GDM1 (cell line): ENCODE measurements at regions not wholly inside any gene's neighbourhood (a gene's known extent, or its start where the extent isn't known, plus 50 kb on each side); places are given as distances from the start of the nearest gene placed in this dataset.

Source experiments
- DNase-seq: peaks from one replicate; lab custom pipeline; 2025; lab: John Stamatoyannopoulos, UW

DNA sequence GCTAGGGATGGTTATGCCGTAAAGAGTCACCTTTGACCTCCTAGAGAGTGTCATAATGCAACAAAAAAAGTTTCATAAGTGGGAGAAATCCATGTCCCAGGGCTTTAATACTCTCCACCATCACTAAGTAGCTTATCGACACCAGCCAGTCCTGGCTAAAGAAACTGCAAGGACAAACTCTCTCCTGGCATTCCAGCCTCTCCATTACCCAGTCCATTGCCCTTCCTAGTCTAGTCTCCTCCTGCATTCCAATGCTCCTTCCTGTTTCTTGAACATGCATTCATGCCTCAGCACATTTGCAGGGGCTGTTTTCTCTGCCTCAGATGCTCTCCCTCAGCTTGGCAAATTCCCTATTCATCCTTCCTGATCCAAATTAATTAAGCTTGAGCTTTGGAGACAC, 364.1 kb downstream of the BRINP1 start:
- DNase-seq = no peak

DNA sequence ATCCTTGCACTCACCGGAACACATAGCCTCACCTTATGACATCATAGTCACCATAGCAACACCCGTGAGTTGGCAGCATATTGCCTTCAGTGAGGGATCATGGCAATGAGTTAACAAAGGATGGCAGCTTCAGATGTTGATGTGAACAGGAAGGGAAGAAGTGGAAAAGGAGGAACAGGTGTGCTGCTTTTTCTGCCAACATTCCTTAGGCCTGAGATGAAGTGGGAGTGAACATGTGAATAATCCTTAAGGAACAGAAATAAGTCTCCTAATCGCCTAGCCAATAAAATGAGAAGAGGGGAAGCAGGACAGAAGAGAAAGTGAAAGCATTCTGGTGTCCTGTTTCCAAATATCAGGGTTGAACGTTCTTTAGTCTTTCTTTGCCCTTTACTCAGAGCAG, 360.0 kb downstream of the BRINP1 start:
- no peak for DNase-seq

DNA sequence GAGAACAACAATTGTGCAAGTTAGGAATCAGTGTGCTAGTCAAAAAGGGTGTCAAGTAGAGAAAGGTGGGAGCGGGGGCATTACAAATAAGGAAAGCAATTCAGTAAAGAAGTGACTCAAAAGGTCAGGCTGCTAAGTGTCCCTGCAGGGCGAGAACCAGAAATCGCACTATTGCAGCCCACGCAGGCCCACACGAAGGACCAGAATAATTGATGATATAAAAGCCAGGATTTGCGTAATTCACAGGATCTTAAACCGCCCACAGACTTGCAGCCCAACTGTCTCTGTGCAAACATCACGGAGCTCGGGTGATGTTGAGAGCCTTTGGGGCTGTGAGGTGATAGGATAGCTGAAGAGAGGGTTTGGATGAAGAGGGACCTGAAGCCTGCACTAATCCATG, 349.0 kb downstream of the BRINP1 start:
- no peak for DNase-seq

DNA sequence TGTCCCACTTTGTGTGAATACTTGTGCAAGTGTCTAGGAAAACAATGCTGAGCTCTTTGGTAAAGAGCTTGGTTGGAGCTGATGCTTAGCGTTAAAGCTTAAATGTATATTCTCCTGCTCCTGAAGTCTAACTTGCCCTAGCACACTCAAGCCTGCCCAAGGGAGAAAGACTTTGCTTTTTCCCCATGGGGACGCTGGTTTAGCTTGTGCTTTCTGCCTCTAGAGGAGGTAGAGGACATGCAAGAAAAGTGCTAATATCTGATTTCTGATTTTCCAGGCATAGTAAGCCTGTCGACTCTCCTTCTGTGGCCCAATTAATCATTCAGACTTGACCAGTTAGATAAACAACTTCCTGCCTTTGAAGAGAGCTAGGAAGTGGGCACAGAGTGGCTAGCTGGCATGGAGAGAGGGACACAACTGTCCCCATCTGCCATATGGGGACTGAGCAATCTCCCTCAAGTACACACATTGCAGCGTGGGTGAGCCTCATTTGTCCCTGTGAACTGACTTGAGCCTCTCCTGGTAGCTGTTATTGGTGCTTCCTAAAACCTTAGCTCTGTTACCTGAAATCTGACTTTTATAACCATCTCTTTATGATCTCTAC, 348.4 kb downstream of the BRINP1 start:
- DNase-seq = no peak

DNA sequence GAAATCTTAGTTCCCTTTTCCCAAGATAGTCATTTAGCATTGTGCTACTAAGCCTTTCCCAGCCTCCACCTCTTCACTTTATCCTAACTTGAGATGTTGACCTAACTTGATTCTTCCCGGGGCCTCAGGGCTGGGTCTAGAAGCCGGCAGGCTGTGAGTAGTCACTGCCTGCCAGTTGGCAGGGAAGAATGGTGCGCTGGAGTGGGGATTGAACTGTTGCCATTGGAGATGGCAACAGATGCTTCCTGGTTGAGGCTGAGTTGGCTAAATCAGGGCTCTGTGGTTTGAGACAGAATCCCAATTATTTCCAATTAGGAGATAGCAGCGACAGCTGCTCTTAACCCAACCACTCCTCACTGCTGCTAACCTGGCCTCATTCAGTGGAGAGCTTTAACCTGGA, 343.1 kb downstream of the BRINP1 start:
- no peak for DNase-seq

DNA sequence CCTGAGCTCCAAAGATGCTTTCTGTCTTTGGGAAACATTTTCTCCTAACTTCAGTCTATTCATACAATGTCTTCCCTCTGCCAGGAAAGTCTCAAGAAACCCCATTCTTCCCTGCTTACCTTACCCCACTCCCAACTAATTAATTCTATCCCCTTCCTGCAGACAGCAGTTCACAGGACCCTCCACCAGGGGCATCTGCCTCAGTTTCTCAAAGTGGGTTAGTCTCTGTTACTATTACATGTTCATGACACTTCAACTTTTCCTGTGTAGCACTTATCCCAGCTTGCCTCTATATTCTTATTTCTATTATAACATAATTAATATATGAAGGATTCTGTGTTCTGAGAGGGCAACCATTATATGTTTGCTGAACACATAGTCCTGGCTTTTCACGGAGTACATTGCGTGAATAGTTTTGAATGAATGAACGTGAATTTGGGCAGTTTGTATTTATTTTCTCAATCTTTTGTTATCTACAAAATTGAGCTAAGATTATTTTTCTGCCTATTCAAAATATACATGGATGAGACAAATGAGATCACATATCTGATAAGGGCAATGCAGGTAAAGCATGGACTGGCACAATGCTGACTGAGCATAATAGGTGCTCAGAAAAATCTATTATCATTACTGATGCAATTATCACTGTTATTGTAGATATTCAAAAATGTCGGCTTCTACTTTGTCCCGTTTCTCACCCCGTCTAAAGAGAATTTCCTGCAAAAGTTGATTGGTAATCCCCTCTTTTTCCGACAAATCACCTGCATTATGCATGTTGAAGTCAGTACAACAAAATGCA, 341.1 kb downstream of the BRINP1 start:
- DNase-seq = no peak

DNA sequence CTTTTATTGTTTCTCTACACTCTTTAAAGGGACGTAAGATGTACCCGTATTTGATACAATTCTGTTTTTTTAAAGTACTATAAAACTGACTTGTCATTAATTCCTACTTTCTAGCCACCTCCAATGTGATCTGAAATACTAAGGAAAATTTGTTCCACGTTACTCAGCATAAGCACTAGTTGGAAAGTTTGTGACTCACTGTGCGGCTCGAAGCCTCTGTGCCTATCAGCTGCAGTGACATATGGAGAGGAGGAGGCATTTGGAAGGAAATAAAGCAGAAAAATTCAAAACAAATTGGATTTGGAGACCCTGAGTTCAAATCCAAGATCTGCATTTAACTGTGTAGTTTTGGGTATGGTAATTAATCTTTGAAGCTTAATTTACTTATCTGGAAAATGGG, 339.3 kb downstream of the BRINP1 start:
- no peak for DNase-seq

DNA sequence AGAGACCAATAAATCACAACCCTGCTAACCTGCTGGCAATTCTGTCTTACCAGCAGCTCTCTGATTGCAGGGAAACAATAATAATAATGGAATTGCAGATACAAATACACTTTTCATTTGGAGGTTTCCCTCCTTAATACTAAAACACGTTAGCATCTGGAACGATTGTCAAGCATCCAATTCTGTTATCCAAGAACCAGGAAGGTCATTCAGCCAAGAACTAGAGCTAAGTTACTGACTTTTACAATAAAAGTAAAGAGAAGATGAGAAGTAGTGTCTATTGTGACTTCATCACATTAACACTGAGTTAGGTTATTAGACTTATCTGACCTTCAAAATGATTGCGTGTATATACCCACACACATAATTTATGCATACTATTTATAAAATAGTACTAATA, 335.6 kb downstream of the BRINP1 start:
- DNase-seq = no peak

DNA sequence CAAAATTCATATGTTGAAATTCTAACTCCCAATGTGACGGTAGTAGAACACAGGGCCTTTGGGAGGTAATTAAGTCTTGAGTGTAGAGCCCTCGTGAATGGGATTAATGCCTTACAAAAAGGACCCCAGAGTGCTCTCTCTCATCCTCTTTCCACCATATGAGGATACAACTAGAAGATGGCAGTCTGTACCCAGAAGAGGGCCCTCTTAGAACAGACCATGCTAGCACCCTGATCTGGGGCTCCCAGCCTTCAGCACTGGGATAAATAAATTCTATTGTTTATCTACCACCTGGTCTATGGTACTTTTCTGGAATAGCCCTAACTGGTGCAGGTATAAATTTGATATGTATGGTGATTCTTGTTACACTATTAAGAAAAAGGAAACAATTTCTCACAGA, 332.3 kb downstream of the BRINP1 start:
- no peak for DNase-seq

DNA sequence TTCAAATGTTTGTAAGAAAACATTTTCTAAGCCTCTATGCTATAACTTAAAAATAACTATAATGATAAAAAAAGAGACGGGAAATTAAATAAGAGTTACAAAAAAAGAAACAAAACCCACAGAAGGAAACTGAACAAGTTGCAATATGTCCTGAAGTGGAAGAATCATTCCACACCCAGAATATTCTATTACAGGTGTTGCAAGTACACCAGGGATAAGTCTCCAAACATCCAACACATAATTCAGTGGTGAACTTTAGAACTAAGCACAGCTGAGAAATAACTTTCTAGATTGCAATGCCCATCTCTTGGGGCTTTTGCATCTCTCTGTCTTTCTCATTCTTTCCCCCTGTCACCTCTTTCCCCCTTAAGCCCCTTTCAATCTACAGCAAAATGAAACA, 325.2 kb downstream of the BRINP1 start:
- no peak for DNase-seq

DNA sequence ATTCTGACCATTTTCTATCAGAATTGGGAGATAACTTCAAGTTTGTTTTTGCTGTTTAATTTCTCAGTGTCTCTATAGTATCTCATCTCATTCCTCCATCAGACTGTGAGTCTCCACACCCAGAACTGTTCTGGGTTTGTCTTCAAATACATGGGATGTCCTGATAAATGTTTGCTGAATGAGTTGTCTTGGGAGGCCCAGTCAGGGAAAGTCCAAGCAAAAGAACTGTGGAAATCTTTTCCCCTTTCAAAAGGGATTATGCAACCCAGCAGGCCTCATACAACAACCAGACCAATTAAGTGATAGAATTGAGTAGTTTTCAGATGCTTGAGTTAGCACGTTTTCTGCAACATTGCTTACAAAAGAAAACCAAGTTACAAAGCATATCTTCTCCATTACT, 324.4 kb downstream of the BRINP1 start:
- no peak for DNase-seq

DNA sequence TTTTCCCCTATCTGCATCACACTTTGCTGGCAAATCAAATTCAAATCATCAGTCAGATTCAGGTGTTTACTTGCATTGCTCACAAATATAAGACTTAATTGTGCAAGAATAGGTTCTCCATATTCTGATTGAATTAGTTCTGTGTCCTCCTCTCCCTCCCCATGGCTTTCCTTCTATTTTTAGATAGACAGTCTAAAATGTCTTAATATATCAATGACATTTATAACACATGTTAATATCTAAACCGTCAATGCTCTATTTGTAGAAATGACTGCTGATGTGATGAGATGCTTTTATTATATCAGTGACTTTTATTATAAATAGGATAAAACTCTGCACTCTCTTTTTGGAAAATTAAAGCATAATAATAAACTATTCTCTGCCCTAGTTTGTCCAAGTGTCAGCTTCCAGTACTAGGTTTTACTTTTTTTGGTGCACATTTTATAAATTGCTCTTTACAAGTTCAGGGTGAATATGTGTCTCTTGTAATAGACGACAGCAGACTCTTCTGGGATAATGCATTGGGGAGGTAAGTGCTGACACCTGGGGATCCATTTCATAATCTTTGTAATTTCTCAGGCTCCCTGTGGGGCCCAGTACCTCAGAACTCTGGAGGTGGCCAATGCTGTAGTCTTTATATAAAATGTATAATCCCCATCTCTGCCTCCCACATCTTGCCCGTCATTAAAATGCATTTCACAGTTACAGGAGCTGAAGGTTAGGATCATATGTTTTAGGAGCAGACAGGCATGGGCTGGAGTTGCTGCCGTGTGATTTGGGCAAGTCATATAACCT, 321.5 kb downstream of the BRINP1 start:
- no peak for DNase-seq

DNA sequence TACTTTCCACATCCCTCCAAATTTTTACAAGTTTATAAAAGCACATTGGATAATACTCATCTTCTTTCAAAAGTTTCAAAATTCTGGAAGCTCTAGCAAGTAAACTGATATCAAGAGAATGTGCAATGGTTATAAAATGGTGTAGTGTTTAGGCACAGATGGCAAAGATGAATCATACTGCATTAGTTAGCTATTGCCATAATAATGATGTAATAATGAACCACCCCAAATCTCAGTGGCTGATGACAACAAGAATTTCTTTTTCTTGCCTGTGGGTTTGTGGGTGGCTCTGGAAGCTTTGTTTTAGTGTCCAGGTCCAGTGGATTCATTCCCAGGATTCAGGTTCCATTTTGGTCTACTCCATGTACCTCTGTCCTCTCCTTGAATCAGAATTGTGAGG, 319.0 kb downstream of the BRINP1 start:
- no peak for DNase-seq

DNA sequence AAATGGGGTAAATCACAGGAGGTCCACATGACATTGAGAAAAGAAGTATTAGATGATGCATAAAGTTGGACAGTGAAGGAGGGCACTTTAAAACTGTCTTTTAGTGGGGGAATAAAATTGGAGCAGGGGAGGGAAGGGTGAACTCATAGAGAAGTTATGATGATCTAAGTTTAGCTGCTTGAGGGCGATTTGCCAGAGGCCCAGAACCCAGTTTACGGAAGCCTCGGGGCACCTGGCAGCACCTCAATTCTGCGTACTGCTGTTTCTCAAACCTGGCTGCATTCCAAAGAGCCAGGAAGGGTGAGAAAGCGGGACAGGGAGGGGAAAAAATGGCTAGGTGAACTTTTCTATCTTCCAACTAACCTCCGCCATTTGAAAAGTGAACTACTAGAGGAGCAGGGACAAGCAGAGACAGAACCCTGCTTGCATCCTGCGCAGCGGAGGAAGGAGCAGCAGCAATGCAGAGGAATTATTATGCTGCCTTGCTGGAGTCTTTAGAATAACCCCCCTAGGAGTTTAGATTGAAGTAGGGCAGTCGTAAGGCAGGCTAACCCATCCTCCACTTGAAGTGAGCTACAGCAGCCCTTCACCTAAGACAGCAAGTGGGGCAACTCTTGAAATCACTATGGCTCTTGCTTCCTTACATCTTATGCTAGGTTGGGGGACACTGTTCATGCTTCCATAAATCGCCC, 316.8 kb downstream of the BRINP1 start:
- DNase-seq = no peak

DNA sequence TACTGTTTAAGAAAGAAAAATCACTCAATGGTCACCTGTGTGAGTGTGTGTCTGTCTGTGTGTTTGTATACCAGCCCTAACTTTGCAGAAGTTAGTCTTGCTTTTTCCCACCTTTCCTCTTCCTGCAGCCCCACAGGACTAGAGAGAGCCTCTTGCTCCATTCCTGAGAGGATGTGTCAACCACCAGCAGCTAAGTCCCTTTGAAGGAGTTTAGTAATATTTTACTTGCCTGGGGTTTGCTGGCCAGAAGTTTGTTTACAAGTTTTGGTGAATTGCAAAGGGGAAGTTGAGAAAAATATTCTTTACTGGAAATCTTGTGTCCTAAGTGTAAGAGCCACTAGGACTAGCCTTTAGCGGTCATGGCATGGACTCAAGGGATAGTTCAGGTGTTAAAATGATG, 316.2 kb downstream of the BRINP1 start:
- DNase-seq = no peak

DNA sequence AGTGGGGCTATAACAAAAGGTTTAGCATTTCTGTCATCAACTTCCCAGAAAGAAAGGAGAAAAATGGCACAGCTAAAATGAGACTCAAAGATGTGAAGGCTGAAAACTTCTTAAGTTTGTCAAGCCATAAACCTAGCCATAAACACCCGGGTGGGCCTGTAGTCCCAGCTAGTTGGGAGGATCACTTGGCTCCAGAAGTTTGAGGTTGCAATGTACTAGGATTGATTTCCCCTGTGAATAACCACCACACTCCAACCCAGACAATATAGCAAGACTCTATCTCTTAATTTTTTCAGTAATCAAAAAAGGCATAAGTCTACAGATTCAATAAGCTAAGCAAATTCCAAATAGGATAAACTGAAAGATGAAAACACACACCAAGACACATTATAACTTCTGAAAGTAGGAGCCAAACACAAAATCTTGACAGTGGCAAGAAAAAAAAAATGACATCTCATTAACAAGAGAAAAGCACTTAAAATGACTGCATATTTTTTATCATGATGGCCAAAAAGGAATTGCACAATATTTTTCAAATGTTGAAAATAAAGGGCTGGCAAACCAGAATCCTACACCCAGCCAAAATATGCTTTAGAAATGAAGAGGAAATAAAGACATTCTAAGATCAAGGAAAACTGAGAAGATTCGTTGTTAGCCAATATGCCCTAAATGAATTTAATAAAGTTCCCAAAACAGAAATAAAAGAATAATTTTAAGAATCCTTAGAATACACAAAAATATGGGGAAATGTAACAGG, 308.4 kb downstream of the BRINP1 start:
- no peak for DNase-seq

DNA sequence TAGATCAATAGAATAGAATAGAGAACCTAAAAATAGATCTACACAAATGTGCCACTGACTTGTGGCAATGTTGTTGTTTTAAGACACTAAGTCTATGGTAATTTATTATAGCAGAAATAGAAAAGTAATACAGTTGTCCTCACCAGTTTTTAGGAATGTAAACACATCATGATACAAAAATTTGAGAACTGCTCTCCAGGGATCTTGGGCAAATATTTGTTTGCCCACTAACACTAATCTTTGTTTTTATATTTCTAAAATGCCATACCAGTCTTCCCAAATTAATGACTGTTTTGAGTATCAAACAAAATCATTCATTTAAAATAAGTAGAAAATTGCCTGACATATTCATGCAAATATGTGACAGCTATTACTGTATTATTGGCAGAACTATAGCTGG, 297.6 kb downstream of the BRINP1 start:
- no peak for DNase-seq

DNA sequence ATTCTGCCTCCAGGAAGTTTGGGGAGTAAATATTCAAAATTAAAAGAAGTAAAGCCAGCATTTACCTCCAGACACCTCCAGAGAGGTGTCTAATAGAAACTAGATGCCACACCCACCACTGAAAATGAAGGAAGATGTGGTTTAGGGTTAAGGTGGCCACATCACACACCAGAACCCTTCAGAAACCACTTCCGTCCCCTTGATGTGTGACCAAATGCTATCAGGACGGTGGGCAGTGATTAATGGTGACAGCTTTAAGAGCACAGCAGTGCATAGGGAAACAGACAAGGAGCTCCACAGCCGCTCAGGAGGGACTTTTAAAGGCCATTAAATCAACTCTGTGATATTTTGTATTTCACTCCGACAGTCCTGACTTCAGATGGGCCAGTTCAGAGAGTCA, 295.2 kb downstream of the BRINP1 start:
- no peak for DNase-seq

DNA sequence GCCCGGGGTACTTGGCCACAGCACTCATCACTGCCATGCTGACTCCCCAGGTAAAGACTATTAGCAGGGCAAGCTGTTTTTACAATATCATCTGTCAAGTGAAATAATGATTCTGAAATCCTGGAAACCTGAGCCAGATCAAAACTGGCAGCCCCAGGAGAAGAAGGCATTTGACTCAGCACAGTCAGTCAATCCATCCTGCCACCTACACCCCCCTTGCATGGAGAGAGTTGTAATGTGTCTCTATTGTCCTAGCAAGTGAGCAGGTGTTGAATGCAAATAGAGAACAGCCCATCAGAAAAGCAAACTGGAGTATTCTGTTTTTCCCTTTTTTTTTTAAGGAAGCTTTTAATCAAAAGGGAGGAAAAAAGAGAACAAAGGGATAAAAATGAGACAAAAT, 291.2 kb downstream of the BRINP1 start:
- no peak for DNase-seq

DNA sequence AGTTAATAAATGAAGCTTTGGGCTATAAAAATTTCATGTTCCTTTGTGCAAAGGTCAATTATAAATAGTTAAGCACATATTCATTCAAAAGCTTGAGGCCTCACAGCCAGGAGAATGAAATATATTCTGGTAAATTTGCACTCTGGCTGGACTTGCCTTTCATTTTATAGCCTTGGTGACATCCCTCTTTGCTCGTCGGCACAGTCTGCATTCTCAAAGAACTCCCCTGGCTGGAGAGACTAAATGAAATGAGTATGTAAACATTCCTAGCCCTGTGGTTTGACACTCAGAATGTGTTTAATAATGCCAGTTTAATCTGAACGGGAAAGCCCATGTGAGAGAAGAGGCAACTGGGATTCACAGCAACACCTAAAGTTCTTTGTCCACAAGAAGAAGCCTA, 285.6 kb downstream of the BRINP1 start:
- DNase-seq = no peak

DNA sequence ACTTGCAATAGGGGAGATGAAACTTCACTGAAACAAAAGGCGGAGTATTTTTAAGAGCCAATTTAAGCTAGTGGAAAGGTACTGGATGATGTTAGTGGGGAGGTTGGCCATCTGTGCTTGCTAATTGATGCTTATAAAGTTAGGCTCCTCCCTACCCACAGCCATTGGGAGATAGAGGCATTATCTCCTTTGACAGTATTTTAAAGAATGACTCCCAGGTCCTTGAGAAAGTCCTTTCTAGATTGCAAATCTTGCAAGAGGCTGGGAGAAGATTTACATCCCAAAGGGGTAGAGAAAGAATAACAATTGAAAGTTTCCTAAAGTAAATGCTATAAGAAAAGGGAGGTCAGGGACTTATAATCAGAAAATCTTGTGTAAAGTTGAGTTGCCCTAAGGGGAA, 282.6 kb downstream of the BRINP1 start:
- no peak for DNase-seq

DNA sequence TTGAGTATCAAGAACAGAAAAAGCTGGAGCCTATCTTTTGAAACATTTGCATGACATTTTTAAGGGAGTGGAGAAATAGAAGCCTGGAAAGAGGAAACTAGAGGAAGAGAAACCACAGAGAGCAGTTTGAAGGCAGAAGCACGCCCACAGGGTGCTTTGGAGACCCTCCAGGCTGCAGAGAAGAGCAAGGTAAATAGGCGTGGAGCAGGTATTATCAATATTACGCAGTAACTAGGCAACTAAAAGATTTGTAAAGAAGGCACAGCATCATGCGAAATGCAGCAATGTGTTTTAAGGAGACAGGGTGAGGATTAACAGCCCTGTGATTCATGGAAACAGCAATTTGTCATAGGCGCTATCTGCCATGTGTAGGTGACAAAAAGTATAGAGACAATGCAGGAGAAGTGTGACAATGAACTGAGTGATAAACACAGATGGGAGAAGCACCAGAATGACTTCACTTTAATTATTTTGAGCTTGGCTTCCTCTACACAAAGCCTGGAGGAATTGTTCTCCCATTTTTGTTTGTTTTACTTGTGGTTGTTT, 281.2 kb downstream of the BRINP1 start:
- no peak for DNase-seq
